Tibial artery (tissue), 4 donors: ENCODE measurements at regions not wholly inside any gene's neighbourhood (a gene's known extent, or its start where the extent isn't known, plus 50 kb on each side); places are given as distances from the start of the nearest gene placed in this dataset.

Experiments
- DNase-seq, 2 donors: peaks; one replicate each; pipeline ENCODE4 v3.0.0-alpha.2; 2019
- H3K27ac ChIP-seq, 2 donors: fragments of 200-600 bp; sonication (generic) in 1 of 2; 1 replicate in 1 of 2; 2 replicates in 1 of 2; pipeline ENCODE4 v1.5.1; 2018 to 2019; ENCODE audit warnings: mild to moderate bottlenecking in 1 of 2
- H3K27me3 ChIP-seq, 2 donors: fragments of 200-600 bp; sonication (generic) in 1 of 2; one replicate each; pipeline versions ENCODE4 v1.5.1 to v1.6.0; 2016 to 2019
- H3K36me3 ChIP-seq, 3 donors: fragments of 200-600 bp; sonication (generic) in 2 of 3; one replicate each; pipeline ENCODE4 v1.5.1; 2016 to 2019; ENCODE audit warnings: mild to moderate bottlenecking in 2 of 3
- H3K4me1 ChIP-seq, 4 donors: fragments of 200-600 bp; sonication (generic) in 2 of 4; 1 replicate in 3 of 4; 2 replicates in 1 of 4; pipeline ENCODE4 v1.5.1; 2016 to 2019
- H3K4me3 ChIP-seq, 2 donors: fragments of 200-600 bp; sonication (generic) in 1 of 2; 1 replicate in 1 of 2; 2 replicates in 1 of 2; pipeline ENCODE4 v1.5.1; 2018 to 2019; ENCODE audit warnings: mild to moderate bottlenecking in 2 of 2
- H3K9me3 ChIP-seq, 3 donors: fragments of 200-600 bp; sonication (generic) in 1 of 3; one replicate each; pipeline ENCODE4 v1.5.1; 2016 to 2019
- CTCF ChIP-seq, 2 experiments: fragments of 200-600 bp in 1 of 2; fragments of 450-650 bp in 1 of 2; IDR thresholded peaks; one replicate each; pipeline ENCODE4 v1.5.1; 2017 to 2019; ENCODE audit warnings: antibody characterized with exemption in 2 of 2, mild to moderate bottlenecking in 1 of 2, moderate library complexity in 1 of 2
- intact Hi-C: fragments of 100-400 bp; cut with DNase I; formaldehyde crosslinking; loops from one replicate; pipeline ENCODE4 v1.15.0; 2023; ENCODE audit warnings: low total_unique reads

GRCh38 chr2:187991389-187991788 lies 300.3 kb upstream of the GULP1 start:
- DNase-seq: no peak
- no peaks in the 10 kb centered on the region for H3K27me3 ChIP-seq
- peaks cover 0 to 13% (median 2%) of the 10 kb centered on the region in 4 donors for H3K4me1 ChIP-seq
- no peak overlapping the region for H3K4me3 ChIP-seq
- TF ChIP-seq CTCF (IDR thresholded peaks at IDR 0.05): no peak
- no peaks in the 10 kb centered on the region for H3K9me3 ChIP-seq
- no peaks in the 10 kb centered on the region for H3K36me3 ChIP-seq
- intact Hi-C loops: no loop called here
- no peak overlapping the region for H3K27ac ChIP-seq

DNA sequence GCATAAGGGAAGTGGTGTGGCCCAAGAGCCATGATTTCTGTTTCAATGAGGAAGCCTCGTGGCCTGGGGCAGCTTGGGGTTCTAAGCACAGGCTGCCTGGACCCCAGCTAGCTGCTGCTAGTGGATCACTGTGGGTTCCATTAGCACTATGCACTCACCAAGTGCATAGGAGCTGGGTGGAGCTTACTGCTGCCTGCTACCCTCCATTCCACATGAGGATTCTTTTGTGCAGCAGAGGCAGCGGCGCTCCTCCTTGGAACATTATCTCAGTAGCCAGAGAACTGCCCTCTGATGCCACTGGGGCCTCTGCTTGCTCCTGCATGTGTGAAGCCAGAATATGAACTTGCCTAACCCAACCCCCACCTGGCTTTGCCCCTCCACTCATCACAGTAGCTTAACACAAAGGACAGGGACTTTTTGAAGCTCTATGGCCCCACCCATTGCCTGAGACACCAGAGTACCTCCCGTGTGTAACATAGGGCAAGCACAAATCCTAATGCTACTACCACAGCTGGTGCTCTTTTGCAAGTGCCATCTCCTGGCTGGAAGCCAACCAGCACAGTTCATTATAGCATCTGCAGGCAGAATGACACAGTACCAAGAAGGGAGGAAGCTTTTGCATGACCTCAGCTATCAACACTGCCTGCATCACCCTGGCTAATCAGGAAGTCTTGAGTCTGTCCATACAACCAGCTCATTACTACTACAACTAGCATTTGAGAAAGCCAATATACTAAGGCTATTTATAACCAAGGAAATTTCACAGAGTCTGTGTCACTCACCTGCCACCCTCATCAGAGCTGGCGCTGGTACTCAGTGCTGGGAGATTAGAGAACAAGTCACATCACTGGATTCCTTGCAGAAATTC lies 297.0 kb upstream of the GULP1 start:
- DNase-seq: no peak

DNA sequence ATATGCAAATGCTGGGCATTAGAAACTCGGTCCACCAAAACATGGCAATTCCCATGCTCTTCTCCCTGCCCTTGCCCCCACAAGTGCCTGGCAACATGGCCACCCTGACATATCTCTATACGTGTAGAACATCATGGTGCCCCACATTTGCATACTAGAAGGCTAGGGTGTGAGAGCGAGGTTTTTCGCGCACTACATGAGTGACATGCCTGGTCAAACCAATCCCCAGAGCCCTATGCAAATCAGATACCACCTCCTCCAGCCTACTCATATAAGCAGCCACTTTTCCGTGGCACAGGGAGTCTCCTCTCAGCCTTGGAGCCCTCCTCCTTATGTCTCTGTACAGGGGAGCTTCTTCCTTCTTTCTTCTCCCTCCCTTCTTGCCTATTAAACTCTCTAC lies 296.1 kb upstream of the GULP1 start:
- H3K4me3 ChIP-seq: no peak overlapping the region
- no peaks in the 10 kb centered on the region for H3K36me3 ChIP-seq
- no peak for TF ChIP-seq CTCF (IDR thresholded peaks at IDR 0.05)
- H3K9me3 ChIP-seq: no peaks in the 10 kb centered on the region
- intact Hi-C loops: no loop called here
- peaks cover 0 to 13% (median 2%) of the 10 kb centered on the region in 4 donors for H3K4me1 ChIP-seq
- H3K27me3 ChIP-seq: no peaks in the 10 kb centered on the region
- no peak for DNase-seq
- H3K27ac ChIP-seq: no peak overlapping the region

More for the DNA sequence above, 297.0 kb upstream of the GULP1 start:
- intact Hi-C loops: no loop called here
- Histone ChIP-seq H3K4me1 (peaks cover 0 to 13% (median 2%) of the 10 kb centered on the region in 4 donors), H3K27ac (no peak overlapping the region), H3K9me3 (no peaks in the 10 kb centered on the region), H3K27me3 (no peaks in the 10 kb centered on the region), H3K36me3 (no peaks in the 10 kb centered on the region), H3K4me3 (no peak overlapping the region)
- TF ChIP-seq CTCF (IDR thresholded peaks at IDR 0.05): no peak

GRCh38 chr2:187996630-187997029 lies 295.0 kb upstream of the GULP1 start:
- TF ChIP-seq CTCF (IDR thresholded peaks at IDR 0.05): no peak
- Histone ChIP-seq H3K27me3 (no peaks in the 10 kb centered on the region), H3K27ac (no peak overlapping the region), H3K9me3 (no peaks in the 10 kb centered on the region), H3K36me3 (no peaks in the 10 kb centered on the region), H3K4me3 (no peak overlapping the region), H3K4me1 (peaks cover 0 to 13% (median 2%) of the 10 kb centered on the region in 4 donors)
- intact Hi-C loops: no loop called here
- no peak for DNase-seq

- H3K4me1 ChIP-seq: no peaks in the 10 kb centered on the region
- no peaks in the 10 kb centered on the region for H3K27me3 ChIP-seq
- intact Hi-C loops: no loop called here
- no peaks in the 10 kb centered on the region for H3K9me3 ChIP-seq
- no peak for TF ChIP-seq CTCF (IDR thresholded peaks at IDR 0.05)
- H3K4me3 ChIP-seq: no peak overlapping the region
- H3K27ac ChIP-seq: no peak overlapping the region
- DNase-seq: no peak
- no peaks in the 10 kb centered on the region for H3K36me3 ChIP-seq
Measured at GRCh38 chr2:188000189-188000588, 291.5 kb upstream of the GULP1 start.
